H9 (cell line): ENCODE measurements at regions not wholly inside any gene's neighbourhood (a gene's known extent, or its start where the extent isn't known, plus 50 kb on each side); places are given as distances from the start of the nearest gene placed in this dataset.
"Not testable (repeated sequence)": the region's sequence is repeated elsewhere in the genome, so short reads cannot be mapped to it uniquely, and the experiment has no call there.

Experiments used
- DNase-seq: peaks from one replicate; pipeline ENCODE4 v3.0.0-alpha.2; 2017
- H2AFZ ChIP-seq: one replicate; pipeline ENCODE4 v1.6.1; 2013; ENCODE audit warnings: mild to moderate bottlenecking, low read length, control low read depth, moderate library complexity
- H2AK5ac ChIP-seq: 2 replicates; pipeline ENCODE4 v1.6.1; 2013; ENCODE audit warnings: low read length, control low read depth, mixed read lengths; ENCODE audit not compliant: insufficient read length
- H2BK120ac ChIP-seq: one replicate; pipeline ENCODE4 v1.6.1; 2013; ENCODE audit warnings: low read depth, mild to moderate bottlenecking, low read length, control low read depth, inconsistent platforms; ENCODE audit not compliant: poor library complexity, severe bottlenecking
- H2BK12ac ChIP-seq: 2 replicates; pipeline ENCODE4 v1.6.1; 2013; ENCODE audit warnings: low read length, control low read depth, mixed read lengths, low read depth; ENCODE audit not compliant: insufficient read length
- H2BK15ac ChIP-seq: 2 replicates; pipeline ENCODE4 v1.6.1; 2013; ENCODE audit warnings: low read depth, low read length, control low read depth
- H2BK20ac ChIP-seq: one replicate; pipeline ENCODE4 v1.6.1; 2013; ENCODE audit warnings: low read depth, mild to moderate bottlenecking, low read length, control low read depth, inconsistent platforms; ENCODE audit not compliant: poor library complexity, severe bottlenecking
- H2BK5ac ChIP-seq: 2 replicates; pipeline ENCODE4 v1.6.1; 2013; ENCODE audit warnings: low read length, control low read depth, mixed read lengths; ENCODE audit not compliant: insufficient read length
- H3K14ac ChIP-seq: 2 replicates; pipeline ENCODE4 v1.6.1; 2013; ENCODE audit warnings: low read length, control low read depth; ENCODE audit not compliant: insufficient read depth
- H3K18ac ChIP-seq: 2 replicates; pipeline ENCODE4 v1.6.1; 2013; ENCODE audit warnings: low read depth, mild to moderate bottlenecking, mixed read lengths, low read length, control low read depth; ENCODE audit not compliant: insufficient read length
- H3K23ac ChIP-seq: 2 replicates; pipeline ENCODE4 v1.6.1; 2013; ENCODE audit warnings: low read length, control low read depth, mixed read lengths, low read depth; ENCODE audit not compliant: insufficient read length
- H3K23me2 ChIP-seq: 2 replicates; pipeline ENCODE4 v1.6.1; 2013; ENCODE audit warnings: low read depth, mild to moderate bottlenecking, mixed read lengths, low read length, control low read depth; ENCODE audit not compliant: insufficient read length, poor library complexity, severe bottlenecking
- H3K27ac ChIP-seq: 2 replicates; pipeline ENCODE4 v1.5.1; 2013; ENCODE audit warnings: low read length, control low read depth, mixed read lengths, low read depth; ENCODE audit not compliant: insufficient read length
- H3K27me3 ChIP-seq: 2 replicates; pipeline ENCODE4 v1.6.1; 2013; ENCODE audit warnings: low read length, control low read depth, inconsistent platforms; ENCODE audit not compliant: insufficient read depth
- H3K4ac ChIP-seq: 2 replicates; pipeline ENCODE4 v1.6.1; 2013; ENCODE audit warnings: low read depth, mild to moderate bottlenecking, control low read depth, inconsistent platforms, low read length, moderate library complexity
- H3K4me1 ChIP-seq: 2 replicates; pipeline ENCODE4 v1.6.1; 2013; ENCODE audit warnings: low read length, control low read depth, inconsistent platforms; ENCODE audit not compliant: insufficient read depth
- H3K4me2 ChIP-seq: 2 replicates; pipeline ENCODE4 v1.6.1; 2013; ENCODE audit warnings: low read length, control low read depth, mixed read lengths; ENCODE audit not compliant: insufficient read length, insufficient read depth
- H3K56ac ChIP-seq: 2 replicates; pipeline ENCODE4 v1.6.1; 2013; ENCODE audit warnings: low read depth, mild to moderate bottlenecking, mixed read lengths, low read length, control low read depth; ENCODE audit not compliant: insufficient read length
- H3K79me1 ChIP-seq: 2 replicates; pipeline ENCODE4 v1.6.1; 2013; ENCODE audit warnings: low read depth, mild to moderate bottlenecking, moderate library complexity, low read length, control low read depth, inconsistent platforms; ENCODE audit not compliant: insufficient read depth, poor library complexity, severe bottlenecking
- H3K79me2 ChIP-seq: 2 replicates; pipeline ENCODE4 v1.6.1; 2013; ENCODE audit warnings: low read length, control low read depth, inconsistent platforms; ENCODE audit not compliant: insufficient read depth
- H3K9ac ChIP-seq: 2 replicates; pipeline ENCODE4 v1.6.1; 2013; ENCODE audit warnings: low read length, control low read depth, mixed read lengths; ENCODE audit not compliant: insufficient read length; ENCODE audit errors: extremely low read depth
- H3K9me3 ChIP-seq: one replicate; pipeline ENCODE4 v1.6.1; 2013; ENCODE audit warnings: low read depth, low read length, inconsistent platforms; ENCODE audit not compliant: control insufficient read depth
- H3T11ph ChIP-seq: one replicate; pipeline ENCODE4 v1.6.1; 2013; ENCODE audit warnings: mild to moderate bottlenecking, low read length, control low read depth, inconsistent platforms
- H4K20me1 ChIP-seq: one replicate; pipeline ENCODE4 v1.6.1; 2013; ENCODE audit not compliant: control insufficient read depth, insufficient read length, insufficient read depth
- H4K5ac ChIP-seq: 2 replicates; pipeline ENCODE4 v1.6.1; 2013; ENCODE audit warnings: low read depth, mild to moderate bottlenecking, mixed read lengths, low read length, control low read depth; ENCODE audit not compliant: insufficient read length
- H4K8ac ChIP-seq: replicated peaks from 2 replicates; pipeline ENCODE4 v1.6.1; 2013; ENCODE audit warnings: low read length, control low read depth, mixed read lengths, low read depth; ENCODE audit not compliant: insufficient read length
- H4K91ac ChIP-seq: 2 replicates; pipeline ENCODE4 v1.6.1; 2013; ENCODE audit warnings: low read depth, mild to moderate bottlenecking, moderate library complexity, mixed read lengths, low read length, control low read depth; ENCODE audit not compliant: insufficient read length
- H3K27ac Mint-ChIP-seq, 3 experiments: 2 replicates in 2 of 3; 3 replicates in 1 of 3; pipeline ENCODE4 v1.8.0; 2020 to 2021; ENCODE audit warnings: mixed read lengths in 3 of 3, mild to moderate bottlenecking in 1 of 3, moderate library complexity in 1 of 3
- H3K27me3 Mint-ChIP-seq: 2 replicates; pipeline ENCODE4 v1.8.0; 2021; ENCODE audit warnings: low read depth, mild to moderate bottlenecking, moderate library complexity, mixed read lengths
- H3K36me3 Mint-ChIP-seq, 3 experiments: 2 replicates in 2 of 3; 3 replicates in 1 of 3; pipeline ENCODE4 v1.8.0; 2020 to 2021; ENCODE audit warnings: low read depth in 3 of 3, mixed read lengths in 3 of 3; ENCODE audit not compliant: insufficient read depth in 1 of 3
- H3K4me1 Mint-ChIP-seq, 2 experiments: 2 replicates each; pipeline ENCODE4 v1.8.0; 2020; ENCODE audit warnings: mixed read lengths in 2 of 2
- H3K4me3 Mint-ChIP-seq, 2 experiments: 2 replicates in 1 of 2; 3 replicates in 1 of 2; pipeline ENCODE4 v1.8.0; 2020 to 2021; ENCODE audit warnings: mild to moderate bottlenecking in 2 of 2, mixed read lengths in 2 of 2, moderate library complexity in 1 of 2
- H3K9me3 Mint-ChIP-seq, 2 experiments: 2 replicates in 1 of 2; 3 replicates in 1 of 2; pipeline ENCODE4 v1.8.0; 2020; ENCODE audit warnings: mild to moderate bottlenecking in 2 of 2, mixed read lengths in 2 of 2, moderate library complexity in 1 of 2
- WGBS: extraction: QIAGEN DNeasy Blood & Tissue Kit; methylation state at CpG from one replicate; pipeline ENCODE4 v1.1.7; 2013; ENCODE audit warnings: missing lambda C conversion rate, low lambda C conversion rate, mixed read lengths; ENCODE audit not compliant: insufficient read length; ENCODE audit errors: extremely low coverage; 5-methylcytosine and 5-hydroxymethylcytosine counted together

DNA sequence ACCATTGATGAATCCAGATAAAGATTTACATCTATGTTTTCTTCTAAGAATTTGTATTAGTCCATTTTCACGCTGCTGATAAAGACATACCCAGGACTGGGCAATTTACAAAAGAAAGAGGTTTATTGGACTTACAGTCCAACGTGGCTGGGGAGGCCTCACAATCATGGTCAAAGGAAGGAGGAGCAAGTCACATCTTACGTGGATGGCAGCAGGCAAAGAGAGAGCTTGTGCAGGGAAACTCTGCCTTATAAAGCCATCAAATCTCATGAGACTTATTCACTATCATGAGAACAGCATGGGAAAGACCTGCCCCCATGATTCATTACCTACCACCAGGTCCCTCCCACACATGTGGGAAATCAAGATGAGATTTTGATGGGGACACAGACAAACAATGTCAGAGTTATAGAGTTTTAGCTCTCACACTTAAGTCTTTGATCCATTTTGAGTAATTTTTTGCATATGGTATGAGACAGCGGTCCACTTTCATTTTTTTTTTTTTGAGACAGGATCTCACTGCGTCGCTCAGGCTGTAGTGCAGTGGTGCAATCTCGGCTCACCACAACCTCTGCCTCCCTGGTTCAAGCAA lies 53.5 kb upstream of the JADE2 start:
- not testable (repeated sequence) for H3K27me3 Mint-ChIP-seq, H4K91ac ChIP-seq, H3K9me3 Mint-ChIP-seq, H3K79me2 ChIP-seq, H2BK12ac ChIP-seq, H4K5ac ChIP-seq, H3K14ac ChIP-seq, H3K23me2 ChIP-seq, H3K9ac ChIP-seq, H3T11ph ChIP-seq, H2BK5ac ChIP-seq, H3K27me3 ChIP-seq, H2AFZ ChIP-seq, H2BK20ac ChIP-seq, H3K79me1 ChIP-seq, H3K4me1 ChIP-seq, H3K4me2 ChIP-seq, H3K27ac ChIP-seq, H4K8ac ChIP-seq, H3K36me3 Mint-ChIP-seq, H3K56ac ChIP-seq, H3K27ac Mint-ChIP-seq, H4K20me1 ChIP-seq, DNase-seq, H3K4me3 Mint-ChIP-seq, H3K4ac ChIP-seq, H2BK15ac ChIP-seq, H3K23ac ChIP-seq, H2BK120ac ChIP-seq, H3K9me3 ChIP-seq, H3K18ac ChIP-seq, H2AK5ac ChIP-seq
- WGBS = no CpG with 5 or more reads among the region's 7 CpGs
- peaks cover 9 to 10% of the 10 kb centered on the region in 2 experiments for H3K4me1 Mint-ChIP-seq
